Fibroblast of lung (primary cell): ENCODE measurements at regions not wholly inside any gene's neighbourhood (a gene's known extent, or its start where the extent isn't known, plus 50 kb on each side); places are given as distances from the start of the nearest gene placed in this dataset.

Source experiments
- CTCF ChIP-seq, 2 donors: IDR thresholded peaks in 1 of 2; conservative IDR thresholded peaks in 1 of 2; 1 replicate in 1 of 2; 2 replicates in 1 of 2; pipeline ENCODE4 v1.5.1; 2011 to 2012; ENCODE audit warnings: low read length in 2 of 2, control low read depth in 1 of 2, inconsistent platforms in 1 of 2, low read depth in 1 of 2, mild to moderate bottlenecking in 1 of 2
- EZH2 ChIP-seq: IDR thresholded peaks from 2 replicates; pipeline ENCODE4 v1.5.1; 2012; ENCODE audit warnings: low read length, control low read depth, mild to moderate bottlenecking; ENCODE audit errors: missing control alignments

DNA sequence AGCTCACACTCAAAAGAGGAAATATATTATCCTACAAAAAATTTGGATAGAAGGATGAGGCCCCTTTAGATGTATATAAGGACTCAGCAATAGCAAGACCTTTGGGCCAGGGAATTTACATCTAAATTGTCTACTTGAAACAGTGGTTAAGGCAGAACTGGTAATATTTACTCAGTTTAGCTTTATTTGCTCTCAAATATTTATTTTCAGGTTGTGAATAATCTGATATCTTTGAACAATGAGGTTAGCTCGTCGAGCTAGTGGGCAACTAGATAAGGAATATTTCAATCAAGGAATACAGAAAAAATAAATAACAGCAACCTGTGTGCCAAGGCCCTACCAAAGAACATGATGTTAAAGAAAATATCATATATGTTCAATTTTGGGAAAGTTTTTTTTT, 966.3 kb downstream of the DTWD2 start:
- TF ChIP-seq CTCF (conservative IDR thresholded peaks at IDR 0.05 in 1 of 2, IDR thresholded peaks at IDR 0.05 in 1 of 2; ENCODE audit: low read depth in 1 of 2, low read length in 2 of 2) (no peak), EZH2 (no peak)
